ENCODE measurements at regions not wholly inside any gene's neighbourhood (a gene's known extent, or its start where the extent isn't known, plus 50 kb on each side); places are given as distances from the start of the nearest gene placed in this dataset.

GRCh38 chr18:61729322-61729721, 163.5 kb downstream of the RNF152 start:
- TF ChIP-seq GATA2 (IDR thresholded peaks at IDR 0.05; ENCODE audit: low read depth, low read length) = no peak
- TF ChIP-seq GATA3 (IDR thresholded peaks at IDR 0.05; ENCODE audit: low read depth, low read length) = no peak
